ACC112 (cell line): ENCODE measurements at regions not wholly inside any gene's neighbourhood (a gene's known extent, or its start where the extent isn't known, plus 50 kb on each side); places are given as distances from the start of the nearest gene placed in this dataset.

Experiments
- H2AFZ ChIP-seq: fragments of 200-600 bp; sonication (generic); one replicate; pipeline ENCODE4 v1.6.0; 2017; ENCODE audit warnings: antibody characterized with exemption, low read length; ENCODE audit not compliant: unreplicated experiment
- H3K27ac ChIP-seq: fragments of 200-600 bp; sonication (generic); 2 replicates; pipeline ENCODE4 v1.5.1; 2014; ENCODE audit warnings: low read depth, mild to moderate bottlenecking, antibody characterized with exemption, low read length, moderate library complexity
- H3K27me3 ChIP-seq: fragments of 200-600 bp; sonication (generic); 2 replicates; pipeline ENCODE4 v1.6.1; 2014; ENCODE audit warnings: mild to moderate bottlenecking, antibody characterized with exemption, low read length, moderate library complexity, mixed read lengths; ENCODE audit not compliant: insufficient read depth
- H3K36me3 ChIP-seq: fragments of 200-600 bp; sonication (generic); 2 replicates; pipeline ENCODE4 v1.6.1; 2016; ENCODE audit warnings: mild to moderate bottlenecking, antibody characterized with exemption, low read length, moderate library complexity, mixed read lengths; ENCODE audit not compliant: insufficient read depth
- H3K4me1 ChIP-seq: fragments of 200-600 bp; sonication (generic); one replicate; pipeline ENCODE4 v1.6.1; 2016; ENCODE audit warnings: low read length, mixed read lengths; ENCODE audit not compliant: insufficient read depth, unreplicated experiment, control insufficient read depth
- H3K4me3 ChIP-seq: fragments of 200-600 bp; sonication (generic); 2 replicates; pipeline ENCODE4 v1.5.1; 2014; ENCODE audit warnings: mild to moderate bottlenecking, low read depth, low read length
- H3K79me2 ChIP-seq: fragments of 200-600 bp; sonication (generic); one replicate; pipeline ENCODE4 v1.6.0; 2016; ENCODE audit warnings: low read length; ENCODE audit not compliant: control insufficient read depth, unreplicated experiment, insufficient read depth

- no peaks in the 10 kb centered on the region for H3K79me2 ChIP-seq
- H3K4me1 ChIP-seq, result no peaks in the 10 kb centered on the region
Measured at GRCh38 chr7:118559207-118559606, 334.7 kb downstream of the ANKRD7 start.

GRCh38 chr7:118563311-118563710 lies 338.8 kb downstream of the ANKRD7 start:
- Histone ChIP-seq H3K79me2 (no peaks in the 10 kb centered on the region), H2AFZ (no peak overlapping the region), H3K4me1 (no peaks in the 10 kb centered on the region), H3K36me3 (no peaks in the 10 kb centered on the region), H3K27me3 (no peaks in the 10 kb centered on the region), H3K4me3 (no peak overlapping the region), H3K27ac (no peak overlapping the region)

More at GRCh38 chr7:118559207-118559606, 334.7 kb downstream of the ANKRD7 start:
- Histone ChIP-seq H3K36me3 (no peaks in the 10 kb centered on the region), H3K4me3 (no peak overlapping the region), H2AFZ (no peak overlapping the region), H3K27ac (no peak overlapping the region), H3K27me3 (no peaks in the 10 kb centered on the region)

GRCh38 chr7:118572604-118573003 lies 348.1 kb downstream of the ANKRD7 start:
- Histone ChIP-seq H3K27me3 (no peaks in the 10 kb centered on the region), H3K27ac (no peak overlapping the region), H3K36me3 (no peaks in the 10 kb centered on the region), H3K79me2 (no peaks in the 10 kb centered on the region), H3K4me1 (no peaks in the 10 kb centered on the region), H3K4me3 (no peak overlapping the region), H2AFZ (no peak overlapping the region)

GRCh38 chr7:118573085-118573484 lies 348.6 kb downstream of the ANKRD7 start:
- no peak overlapping the region for H3K4me3 ChIP-seq

GRCh38 chr7:118575393-118575948 lies 351.0 kb downstream of the ANKRD7 start:
- no peak overlapping the region for H3K4me3 ChIP-seq
- no peaks in the 10 kb centered on the region for H3K27me3 ChIP-seq
- no peak overlapping the region for H2AFZ ChIP-seq
- no peaks in the 10 kb centered on the region for H3K4me1 ChIP-seq
- H3K27ac ChIP-seq, result no peak overlapping the region
- H3K79me2 ChIP-seq, result no peaks in the 10 kb centered on the region
- H3K36me3 ChIP-seq, result no peaks in the 10 kb centered on the region

More at GRCh38 chr7:118573085-118573484, 348.6 kb downstream of the ANKRD7 start:
- Histone ChIP-seq H3K36me3 (no peaks in the 10 kb centered on the region), H2AFZ (no peak overlapping the region), H3K4me1 (no peaks in the 10 kb centered on the region), H3K27ac (no peak overlapping the region), H3K79me2 (no peaks in the 10 kb centered on the region), H3K27me3 (no peaks in the 10 kb centered on the region)

- Histone ChIP-seq H3K79me2 (no peaks in the 10 kb centered on the region), H3K27me3 (no peaks in the 10 kb centered on the region), H3K4me1 (no peaks in the 10 kb centered on the region), H2AFZ (no peak overlapping the region), H3K27ac (no peak overlapping the region), H3K36me3 (no peaks in the 10 kb centered on the region), H3K4me3 (no peak overlapping the region)
Measured at GRCh38 chr7:118580743-118581382, 356.4 kb downstream of the ANKRD7 start.

- Histone ChIP-seq H3K36me3 (no peaks in the 10 kb centered on the region), H3K27me3 (no peaks in the 10 kb centered on the region), H3K4me1 (no peaks in the 10 kb centered on the region), H3K27ac (no peak overlapping the region), H3K4me3 (no peak overlapping the region), H3K79me2 (no peaks in the 10 kb centered on the region), H2AFZ (no peak overlapping the region)
Measured at GRCh38 chr7:118583641-118584040, 359.1 kb downstream of the ANKRD7 start.

- no peaks in the 10 kb centered on the region for H3K4me1 ChIP-seq
- H3K36me3 ChIP-seq, result no peaks in the 10 kb centered on the region
- H3K4me3 ChIP-seq, result no peak overlapping the region
- no peak overlapping the region for H3K27ac ChIP-seq
- no peaks in the 10 kb centered on the region for H3K79me2 ChIP-seq
- no peaks in the 10 kb centered on the region for H3K27me3 ChIP-seq
- H2AFZ ChIP-seq, result no peak overlapping the region
Measured at GRCh38 chr7:118586248-118586647, 361.7 kb downstream of the ANKRD7 start.

GRCh38 chr7:118590107-118590506 lies 365.6 kb downstream of the ANKRD7 start:
- Histone ChIP-seq H3K27ac (no peak overlapping the region), H3K4me3 (no peak overlapping the region), H3K36me3 (no peaks in the 10 kb centered on the region), H2AFZ (no peak overlapping the region), H3K27me3 (no peaks in the 10 kb centered on the region), H3K4me1 (no peaks in the 10 kb centered on the region), H3K79me2 (no peaks in the 10 kb centered on the region)

GRCh38 chr7:118602090-118602489 lies 377.6 kb downstream of the ANKRD7 start:
- no peaks in the 10 kb centered on the region for H3K27me3 ChIP-seq
- H3K27ac ChIP-seq, result no peak overlapping the region
- no peak overlapping the region for H2AFZ ChIP-seq
- H3K4me3 ChIP-seq, result no peak overlapping the region
- no peaks in the 10 kb centered on the region for H3K36me3 ChIP-seq
- no peaks in the 10 kb centered on the region for H3K79me2 ChIP-seq
- H3K4me1 ChIP-seq, result no peaks in the 10 kb centered on the region

- H3K27ac ChIP-seq, result no peak overlapping the region
- no peak overlapping the region for H3K4me3 ChIP-seq
- no peaks in the 10 kb centered on the region for H3K27me3 ChIP-seq
Measured at GRCh38 chr7:118606602-118607001, 382.1 kb downstream of the ANKRD7 start.

More at GRCh38 chr7:118606602-118607001, 382.1 kb downstream of the ANKRD7 start:
- Histone ChIP-seq H3K36me3 (no peaks in the 10 kb centered on the region), H2AFZ (no peak overlapping the region), H3K4me1 (no peaks in the 10 kb centered on the region), H3K79me2 (no peaks in the 10 kb centered on the region)
